Neural cell (in vitro differentiated cells): ENCODE measurements at regions not wholly inside any gene's neighbourhood (a gene's known extent, or its start where the extent isn't known, plus 50 kb on each side); places are given as distances from the start of the nearest gene placed in this dataset.

Experiments used
- H2AFZ ChIP-seq: fragments of 200-600, 300-800 bp; sonication (generic), shearing (Covaris generic); 2 replicates; pipeline ENCODE4 v1.6.0; 2014; ENCODE audit warnings: low read depth, mild to moderate bottlenecking, antibody characterized with exemption, low read length, moderate library complexity
- H3F3A ChIP-seq: fragments of 200-600 bp; shearing (Covaris generic); 2 replicates; pipeline ENCODE4 v1.6.1; 2016; ENCODE audit warnings: mild to moderate bottlenecking, moderate library complexity, mixed read lengths, antibody characterized with exemption, low read length; ENCODE audit not compliant: insufficient read depth, poor library complexity, severe bottlenecking
- H3K27ac ChIP-seq: fragments of 200-600, 300-800 bp; sonication (generic), shearing (Covaris generic); 2 replicates; pipeline ENCODE4 v1.5.1; 2014; ENCODE audit warnings: mild to moderate bottlenecking, low read length, moderate library complexity
- H3K27me3 ChIP-seq: fragments of 300-800, 200-600 bp; sonication (generic), shearing (Covaris generic); 2 replicates; pipeline ENCODE4 v1.6.0; 2014; ENCODE audit warnings: mild to moderate bottlenecking, low read depth, low read length, moderate library complexity; ENCODE audit not compliant: insufficient read depth
- H3K36me3 ChIP-seq: fragments of 300-800, 200-600 bp; sonication (generic), shearing (Covaris generic); 2 replicates; pipeline ENCODE4 v1.5.1; 2014; ENCODE audit warnings: mild to moderate bottlenecking, antibody characterized with exemption, low read length, moderate library complexity; ENCODE audit not compliant: insufficient read depth
- H3K4me2 ChIP-seq: fragments of 300-800, 200-600 bp; sonication (generic), shearing (Covaris generic); 2 replicates; pipeline ENCODE4 v1.6.0; 2014; ENCODE audit warnings: mild to moderate bottlenecking, low read length
- H3K4me3 ChIP-seq: fragments of 300-800, 200-600 bp; sonication (generic), shearing (Covaris generic); 2 replicates; pipeline ENCODE4 v1.5.1; 2014; ENCODE audit warnings: mild to moderate bottlenecking, low read length, moderate library complexity
- H3K79me2 ChIP-seq: fragments of 200-600 bp; shearing (Covaris generic); replicated peaks from 2 replicates; pipeline ENCODE4 v1.6.0; 2014; ENCODE audit warnings: mild to moderate bottlenecking, low read length, moderate library complexity; ENCODE audit not compliant: insufficient read depth
- H3K9ac ChIP-seq: fragments of 300-800, 200-600 bp; sonication (generic), shearing (Covaris generic); 2 replicates; pipeline ENCODE4 v1.6.1; 2016; ENCODE audit warnings: mild to moderate bottlenecking, low read length, mixed read lengths
- H3K9me2 ChIP-seq: fragments of 200-600 bp; shearing (Covaris generic); 2 replicates; pipeline ENCODE4 v1.6.1; 2016; ENCODE audit warnings: mild to moderate bottlenecking, low read length, mixed read lengths; ENCODE audit not compliant: insufficient read depth
- H3K9me3 ChIP-seq: fragments of 200-600, 300-800 bp; sonication (generic), shearing (Covaris generic); 2 replicates; pipeline ENCODE4 v1.6.1; 2016; ENCODE audit warnings: mild to moderate bottlenecking, mixed run types, low read length, moderate library complexity, mixed read lengths
- H4K20me1 ChIP-seq: fragments of 200-600 bp; shearing (Covaris generic); 2 replicates; pipeline ENCODE4 v1.6.1; 2016; ENCODE audit warnings: mild to moderate bottlenecking, mixed run types; ENCODE audit not compliant: insufficient read depth
- CTCF ChIP-seq: fragments of 450-650 bp; IDR thresholded peaks from 2 replicates; pipeline ENCODE4 v1.5.1; 2014; ENCODE audit warnings: antibody characterized with exemption, mild to moderate bottlenecking, moderate library complexity; ENCODE audit not compliant: poor library complexity, severe bottlenecking
- EP300 ChIP-seq: fragments of 450-650 bp; conservative IDR thresholded peaks from 2 replicates; pipeline ENCODE4 v1.6.1; 2014; ENCODE audit warnings: antibody characterized with exemption, mild to moderate bottlenecking, moderate library complexity; ENCODE audit not compliant: poor library complexity, severe bottlenecking
- EZH2 ChIP-seq: fragments of 200-600, 300-800 bp; shearing (Covaris generic), sonication (generic); IDR thresholded peaks from 2 replicates; pipeline ENCODE4 v1.6.1; 2014; ENCODE audit warnings: antibody characterized with exemption, low read length, borderline replicate concordance, mild to moderate bottlenecking; ENCODE audit not compliant: insufficient read depth, poor library complexity, severe bottlenecking
- MXI1 ChIP-seq: fragments of 450-650 bp; conservative IDR thresholded peaks from 2 replicates; pipeline ENCODE4 v1.6.1; 2014; ENCODE audit warnings: antibody characterized with exemption, mild to moderate bottlenecking; ENCODE audit not compliant: poor library complexity, severe bottlenecking
- POLR2AphosphoS5 ChIP-seq: IDR thresholded peaks from 2 replicates; pipeline ENCODE4 v1.6.1; 2012
- RAD21 ChIP-seq: fragments of 450-650 bp; conservative IDR thresholded peaks from 2 replicates; pipeline ENCODE4 v1.6.1; 2014; ENCODE audit warnings: antibody characterized with exemption, mild to moderate bottlenecking, moderate library complexity
- REST ChIP-seq: IDR thresholded peaks from 2 replicates; pipeline ENCODE4 v1.6.1; 2012; ENCODE audit warnings: borderline replicate concordance
- SMC3 ChIP-seq: fragments of 450-650 bp; conservative IDR thresholded peaks from 2 replicates; pipeline ENCODE4 v1.6.1; 2014; ENCODE audit warnings: antibody characterized with exemption, mild to moderate bottlenecking, moderate library complexity; ENCODE audit not compliant: poor library complexity
- TAF1 ChIP-seq: IDR thresholded peaks from 2 replicates; pipeline ENCODE4 v1.6.1; 2012; ENCODE audit warnings: low read depth

- Histone ChIP-seq H3K4me2 (no peak overlapping the region), H3K36me3 (no peaks in the 10 kb centered on the region), H3K4me3 (no peak overlapping the region), H4K20me1 (no peaks in the 10 kb centered on the region), H3K9ac (no peak overlapping the region), H3K27me3 (no peaks in the 10 kb centered on the region), H3F3A (no peaks in the 10 kb centered on the region), H3K9me2 (no peaks in the 10 kb centered on the region), H3K9me3 (no peaks in the 10 kb centered on the region), H3K79me2 (no peaks in the 10 kb centered on the region), H2AFZ (no peak overlapping the region), H3K27ac (no peak overlapping the region)
- TF ChIP-seq SMC3 (no peak), EP300 (no peak), TAF1 (no peak), EZH2 (no peak), REST (no peak), POLR2AphosphoS5 (no peak), CTCF (no peak), RAD21 (no peak), MXI1 (no peak)
Observed at GRCh38 chr5:20128343-20128742, 140.3 kb upstream of the CDH18 start.

GRCh38 chr5:20114526-20114925 is 126.5 kb upstream of the CDH18 start:
- no peaks in the 10 kb centered on the region for H3K9me2 ChIP-seq
- H3K27me3 ChIP-seq = no peaks in the 10 kb centered on the region
- no peak overlapping the region for H3K4me3 ChIP-seq
- H3K27ac ChIP-seq = no peak overlapping the region
- no peaks in the 10 kb centered on the region for H4K20me1 ChIP-seq
- no peaks in the 10 kb centered on the region for H3K9me3 ChIP-seq
- TF ChIP-seq RAD21 = no peak
- no peak overlapping the region for H3K9ac ChIP-seq
- no peaks in the 10 kb centered on the region for H3F3A ChIP-seq
- no peak overlapping the region for H3K4me2 ChIP-seq
- no peaks in the 10 kb centered on the region for H3K36me3 ChIP-seq
- H2AFZ ChIP-seq = no peak overlapping the region
- H3K79me2 ChIP-seq = no peaks in the 10 kb centered on the region

GRCh38 chr5:20113931-20114330 is 125.9 kb upstream of the CDH18 start:
- Histone ChIP-seq H3K27ac (no peak overlapping the region), H2AFZ (no peak overlapping the region), H3K79me2 (no peaks in the 10 kb centered on the region), H3F3A (no peaks in the 10 kb centered on the region), H4K20me1 (no peaks in the 10 kb centered on the region), H3K36me3 (no peaks in the 10 kb centered on the region), H3K4me3 (no peak overlapping the region), H3K9me3 (no peaks in the 10 kb centered on the region), H3K9me2 (no peaks in the 10 kb centered on the region), H3K27me3 (no peaks in the 10 kb centered on the region), H3K9ac (no peak overlapping the region), H3K4me2 (no peak overlapping the region)
- TF ChIP-seq EP300 (no peak), TAF1 (no peak), CTCF (no peak), EZH2 (no peak), RAD21 (no peak), MXI1 (no peak), REST (no peak), SMC3 (no peak), POLR2AphosphoS5 (no peak)
